Neural progenitor cell (in vitro differentiated cells): ENCODE measurements at regions not wholly inside any gene's neighbourhood (a gene's known extent, or its start where the extent isn't known, plus 50 kb on each side); places are given as distances from the start of the nearest gene placed in this dataset.

ENCODE experiments used
- CTCF ChIP-seq: fragments of 200-600 bp; sonication (generic); IDR thresholded peaks from 2 replicates; pipeline ENCODE4 v1.5.1; 2017; ENCODE audit warnings: antibody characterized with exemption, mild to moderate bottlenecking
- EZH2 ChIP-seq: fragments of 200-600 bp; sonication (generic); IDR thresholded peaks from 2 replicates; pipeline ENCODE4 v1.6.1; 2017; ENCODE audit warnings: antibody characterized with exemption, mild to moderate bottlenecking, moderate library complexity
- EZH2phosphoT487 ChIP-seq: fragments of 200-600 bp; sonication (generic); IDR thresholded peaks from 2 replicates; pipeline ENCODE4 v1.6.1; 2017; ENCODE audit warnings: antibody characterized with exemption

DNA sequence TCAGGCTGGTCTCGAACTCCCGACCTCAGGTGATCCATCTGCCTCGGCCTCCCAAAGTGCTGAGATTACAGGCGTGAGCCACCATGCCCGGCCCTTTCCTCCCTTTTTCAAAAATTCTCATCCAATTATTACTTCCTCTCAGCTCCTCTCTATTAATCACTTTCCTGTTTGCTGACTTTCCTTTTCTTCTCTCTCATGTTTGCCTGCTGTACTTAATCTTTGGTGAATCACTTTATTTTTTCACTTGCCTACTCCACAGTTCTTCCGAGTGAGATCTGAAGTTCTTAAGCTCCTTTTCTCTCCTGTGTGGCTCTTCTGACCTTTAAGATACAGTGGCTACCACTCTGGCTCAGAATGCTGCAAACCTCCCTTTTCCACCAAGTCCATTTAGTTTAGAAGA is 126.3 kb upstream of the SERTAD2 start:
- TF ChIP-seq CTCF (no peak), EZH2 (no peak), EZH2phosphoT487 (no peak)
